ENCODE measurements at regions not wholly inside any gene's neighbourhood (a gene's known extent, or its start where the extent isn't known, plus 50 kb on each side); places are given as distances from the start of the nearest gene placed in this dataset.

DNA sequence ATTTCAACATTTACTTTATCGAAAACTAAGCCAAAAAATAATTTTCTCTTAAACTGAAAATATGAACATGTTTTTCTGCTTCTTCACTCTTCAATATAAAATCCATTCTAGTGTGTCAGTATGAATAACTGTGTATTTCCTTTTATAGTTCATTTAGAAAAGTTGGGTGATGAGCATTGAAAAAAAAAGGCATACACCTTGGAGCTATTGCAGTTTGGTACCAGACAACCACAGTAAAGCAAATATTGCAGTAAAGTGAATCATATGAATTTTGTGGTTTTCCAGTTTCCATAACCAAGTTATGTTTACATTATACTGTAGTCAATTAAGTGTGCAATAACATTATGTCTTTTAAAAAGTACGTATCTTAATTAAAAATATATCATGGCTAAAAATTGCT is 195.0 kb upstream of the FOXG1 start:
- TF ChIP-seq RAD21 (IDR thresholded peaks at IDR 0.05; ENCODE audit: low read depth) (no peak), CREB1 (IDR thresholded peaks at IDR 0.05; ENCODE audit: low read depth) (no peak)
